KG1 (cell line): ENCODE measurements at regions not wholly inside any gene's neighbourhood (a gene's known extent, or its start where the extent isn't known, plus 50 kb on each side); places are given as distances from the start of the nearest gene placed in this dataset.
"Not testable (repeated sequence)": the region's sequence is repeated elsewhere in the genome, so short reads cannot be mapped to it uniquely, and the experiment has no call there.

Experiments used
- DNase-seq: peaks from one replicate; lab custom pipeline; 2025; lab: John Stamatoyannopoulos, UW

DNA sequence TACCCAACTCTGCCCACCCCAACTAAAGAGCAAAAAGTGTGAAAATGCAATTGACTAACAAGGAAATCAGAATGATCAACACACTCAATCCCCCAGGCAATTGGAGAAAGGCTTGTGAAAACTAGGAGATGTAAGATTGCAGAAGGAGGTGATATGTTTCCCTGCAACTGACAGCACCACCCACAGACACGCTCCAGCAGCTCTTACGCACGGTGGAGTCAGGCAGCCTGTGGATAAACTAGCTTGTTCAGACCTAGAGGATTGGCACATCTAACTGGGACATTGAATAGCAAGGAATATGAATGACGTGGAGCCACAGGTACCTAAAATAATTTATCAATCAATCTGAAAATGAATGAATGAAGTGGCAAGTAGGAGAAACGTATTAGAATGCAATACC is 125.7 kb upstream of the MYO3A start:
- no peak for DNase-seq

DNA sequence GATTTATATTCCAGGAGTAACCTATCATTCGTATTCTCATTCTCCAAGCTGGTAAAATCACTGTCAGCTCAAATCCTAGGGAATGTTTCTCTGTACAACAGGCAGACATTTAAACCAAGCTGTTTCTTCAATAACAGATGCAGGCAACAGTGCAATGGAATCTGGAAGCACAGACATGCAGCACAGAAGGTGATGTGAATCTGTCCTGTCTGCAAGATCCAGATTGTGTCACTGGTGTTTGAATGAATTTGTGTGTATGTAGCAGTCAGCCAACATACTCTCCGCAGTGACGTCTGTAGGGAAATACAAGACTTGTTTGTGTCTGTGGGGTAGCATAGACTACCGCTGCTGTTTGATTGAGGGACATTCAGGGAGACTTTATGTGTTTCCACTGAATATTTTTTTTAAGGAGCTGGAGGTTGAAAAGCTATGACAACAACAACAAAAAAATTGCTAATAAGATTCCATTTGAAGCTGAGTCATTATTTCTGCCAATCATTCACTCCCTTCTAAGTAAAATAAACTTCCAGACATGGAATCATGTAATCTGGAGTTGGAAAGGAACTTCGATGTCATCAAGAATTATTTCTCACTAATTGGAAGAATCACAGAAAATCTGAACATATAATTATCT is 122.9 kb upstream of the MYO3A start:
- DNase-seq, result no peak

DNA sequence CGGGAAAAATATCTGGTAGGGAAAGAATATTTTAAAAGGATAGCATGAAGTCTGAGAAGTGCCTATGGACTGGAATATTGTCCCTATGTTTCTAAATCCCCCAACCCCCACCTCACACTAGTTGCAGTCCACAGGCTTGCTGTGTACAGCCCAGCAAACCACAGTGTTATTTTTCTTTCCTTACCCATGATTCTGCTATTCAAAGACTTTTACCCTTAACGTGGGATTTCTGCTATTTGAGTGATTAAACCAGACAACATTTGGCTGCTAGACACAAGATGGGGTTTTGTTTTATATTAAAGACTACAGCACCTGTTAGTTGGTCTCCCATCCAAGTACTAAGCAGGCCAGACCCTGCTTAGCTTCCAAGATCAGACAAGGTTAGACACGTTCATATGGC is 120.5 kb upstream of the MYO3A start:
- no peak for DNase-seq

DNA sequence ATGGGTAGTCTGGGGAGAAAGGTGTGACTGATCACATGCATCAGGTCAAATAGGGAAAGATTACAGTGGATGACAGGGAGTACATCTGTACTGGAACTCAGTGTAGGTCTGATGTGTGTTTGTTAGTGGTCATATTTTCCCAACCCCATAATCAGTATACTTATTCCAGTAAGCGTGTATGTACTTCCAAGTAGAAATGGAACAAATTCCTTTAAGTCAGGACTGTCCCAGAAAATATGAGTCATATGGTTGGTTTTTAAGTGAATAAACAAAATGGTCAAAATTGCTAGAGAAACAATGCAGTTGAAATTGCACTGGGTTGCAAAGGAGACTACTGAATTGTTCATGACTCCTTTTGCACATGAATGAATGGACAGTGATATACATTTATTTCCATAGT is 118.8 kb upstream of the MYO3A start:
- no peak for DNase-seq

DNA sequence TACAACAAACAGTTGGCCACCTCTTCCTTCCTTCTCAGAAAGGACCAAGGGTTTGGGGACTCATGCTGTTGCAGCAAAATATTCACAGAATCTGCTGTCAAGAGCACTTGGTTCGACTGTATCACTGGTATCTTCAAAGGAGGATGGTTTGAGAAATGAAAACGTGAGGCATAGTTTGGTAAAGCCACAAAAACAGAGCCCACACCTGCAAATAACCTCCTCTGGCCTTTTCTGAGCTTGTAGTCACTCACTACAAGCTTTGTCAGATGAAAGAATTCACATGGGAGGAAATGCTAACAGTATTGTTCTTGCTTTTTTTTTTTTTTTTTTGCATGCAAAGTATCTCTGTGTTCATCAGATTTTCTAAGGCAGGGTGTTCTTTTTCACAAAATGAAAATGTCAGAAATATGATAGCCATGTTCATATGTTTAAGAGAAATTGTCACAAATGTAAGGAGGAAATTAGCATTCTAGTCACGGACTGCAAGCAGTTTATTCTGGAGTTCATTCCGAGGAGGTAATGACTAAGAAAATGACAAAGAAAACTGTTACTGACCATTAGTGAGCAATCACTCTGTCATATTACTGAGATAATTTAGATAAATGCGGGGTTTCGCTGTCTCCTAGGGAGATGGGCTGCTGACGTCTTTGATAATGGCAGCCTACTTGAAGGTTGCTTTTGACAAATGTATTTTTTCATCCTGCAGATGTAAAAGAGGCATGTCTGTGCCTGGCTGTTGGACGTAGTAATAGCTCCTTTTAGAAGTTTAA is 117.8 kb upstream of the MYO3A start:
- no peak for DNase-seq

DNA sequence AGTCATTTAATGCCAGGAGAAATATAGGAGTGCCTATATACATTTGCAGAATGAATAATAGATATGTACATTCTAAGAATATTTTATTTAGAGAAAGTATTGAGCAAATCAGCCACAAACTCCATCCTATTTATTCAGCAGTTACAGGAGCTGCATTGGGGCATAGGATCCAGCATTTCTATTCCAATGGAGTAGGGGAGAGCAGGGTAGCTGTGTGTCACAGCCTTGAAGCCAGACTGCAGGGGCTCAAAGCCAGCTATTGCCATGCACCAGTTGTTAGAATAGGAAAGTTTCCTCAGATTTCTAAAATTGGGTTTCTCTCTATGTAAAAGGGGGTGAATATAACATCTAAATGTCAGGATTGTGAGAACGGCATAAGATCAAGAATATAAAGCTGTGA is 116.8 kb upstream of the MYO3A start:
- DNase-seq, result no peak

DNA sequence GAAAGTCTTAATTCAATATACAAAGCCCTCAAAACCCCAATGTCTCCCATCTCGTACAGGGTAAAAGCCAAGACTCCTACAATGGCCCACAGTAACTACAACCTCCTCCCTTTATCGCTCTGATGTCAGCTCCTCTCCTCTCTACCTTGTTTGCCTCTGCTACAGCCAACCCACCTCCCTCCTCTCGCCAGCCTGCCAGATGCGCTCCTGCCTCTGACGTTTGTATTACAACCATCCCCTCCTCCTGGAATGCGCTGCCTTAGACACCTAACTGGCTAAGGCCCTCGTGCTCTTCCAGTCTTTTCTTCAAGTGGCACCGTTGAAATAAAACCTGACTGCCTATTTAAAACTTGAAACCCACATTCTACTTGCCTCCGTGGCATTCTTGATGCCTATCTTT is 115.3 kb upstream of the MYO3A start:
- no peak for DNase-seq

DNA sequence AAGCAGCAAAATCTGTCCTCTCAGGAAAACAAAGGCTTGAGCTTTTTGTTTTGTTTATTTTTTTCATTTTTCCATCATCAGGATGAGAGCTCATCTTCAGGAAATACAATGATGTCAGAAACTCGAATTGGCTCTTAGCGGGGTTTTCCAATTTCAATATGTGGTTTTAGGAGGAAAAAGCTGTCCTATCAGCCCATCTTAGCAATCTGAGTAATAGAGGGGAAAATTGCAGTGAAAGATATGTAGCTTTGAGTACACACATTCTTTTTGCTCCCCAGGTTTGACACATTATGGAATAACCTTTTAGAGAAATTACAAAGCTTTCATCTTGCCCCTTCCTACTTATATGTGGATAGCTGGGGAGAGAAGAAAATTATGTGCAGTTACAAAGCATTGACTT is 113.6 kb upstream of the MYO3A start:
- DNase-seq, result no peak

DNA sequence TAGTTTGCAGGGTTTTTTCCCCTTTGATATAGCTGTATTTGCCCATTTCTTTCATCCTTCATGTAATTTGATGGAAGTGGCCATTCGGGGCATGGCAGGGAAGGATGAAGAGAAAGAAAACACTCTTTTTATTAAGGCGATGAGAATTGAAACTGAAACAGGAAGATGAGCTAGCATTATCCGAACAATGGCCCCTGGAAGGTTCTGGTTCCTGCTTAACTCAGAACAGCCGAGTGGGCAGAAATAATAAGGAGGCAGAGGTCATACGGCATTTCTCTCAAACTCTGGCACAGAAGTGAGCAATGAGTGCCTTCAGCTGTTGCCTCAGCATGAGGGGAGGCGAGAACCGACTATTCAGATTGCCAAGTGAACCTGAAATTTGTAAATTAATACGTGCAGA is 113.2 kb upstream of the MYO3A start:
- DNase-seq, result no peak

DNA sequence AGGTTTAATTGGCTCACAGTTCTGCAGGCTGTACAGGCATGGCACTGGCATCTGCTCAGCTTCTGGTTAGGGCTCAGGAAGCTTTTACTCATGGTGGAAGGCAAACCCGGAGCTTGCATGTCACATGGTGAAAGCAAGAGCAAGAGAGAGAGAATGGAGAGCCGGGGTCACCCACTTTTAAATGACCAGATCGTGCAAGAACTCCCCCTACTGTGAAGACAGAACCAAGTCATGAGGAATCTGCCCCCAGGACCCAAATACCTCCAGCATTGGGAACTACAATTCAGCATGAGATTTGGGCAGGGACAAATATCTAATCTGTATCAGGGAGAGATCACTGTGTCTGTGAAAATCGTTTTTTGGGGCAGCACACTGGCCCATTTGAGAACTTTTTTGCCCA is 110.0 kb upstream of the MYO3A start:
- no peak for DNase-seq

DNA sequence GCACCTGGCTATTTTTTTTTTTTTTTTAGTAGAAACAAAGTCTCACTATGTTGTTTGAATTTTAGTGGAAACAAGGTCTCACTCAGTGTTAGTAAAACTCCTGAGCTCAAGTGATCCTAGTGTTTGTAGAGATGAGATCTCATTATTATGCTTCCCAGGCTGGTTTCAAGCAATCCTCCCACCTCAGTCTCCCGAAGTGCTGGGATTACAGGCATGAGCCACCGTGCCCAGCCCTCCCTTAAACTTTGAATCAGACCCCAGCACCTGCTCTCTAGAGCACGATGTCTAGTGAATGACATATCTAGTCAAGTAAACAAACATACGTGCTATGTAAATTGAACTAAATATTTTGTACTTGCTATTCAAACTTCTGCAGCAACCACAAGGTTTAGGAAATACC is 105.6 kb upstream of the MYO3A start:
- DNase-seq, result no peak

DNA sequence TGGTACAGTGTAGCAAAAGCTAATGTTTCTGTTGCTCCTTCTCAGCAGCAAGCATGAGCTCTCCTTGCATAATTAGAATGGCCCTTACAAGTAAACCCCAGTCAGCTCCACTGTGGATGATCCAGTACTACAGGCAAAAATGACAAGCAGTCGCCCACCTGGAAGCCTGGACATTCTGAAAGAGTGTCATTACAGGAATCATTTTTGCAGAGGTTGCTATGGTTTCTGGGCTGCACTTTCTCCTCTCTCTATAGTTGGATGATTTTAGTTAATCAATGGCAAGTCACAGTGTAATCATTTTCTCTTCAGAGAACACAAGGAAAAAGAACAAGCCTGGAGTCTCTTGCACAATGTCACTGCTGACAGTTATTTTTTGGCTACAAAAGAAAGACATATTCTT is 102.9 kb upstream of the MYO3A start:
- DNase-seq, result no peak

DNA sequence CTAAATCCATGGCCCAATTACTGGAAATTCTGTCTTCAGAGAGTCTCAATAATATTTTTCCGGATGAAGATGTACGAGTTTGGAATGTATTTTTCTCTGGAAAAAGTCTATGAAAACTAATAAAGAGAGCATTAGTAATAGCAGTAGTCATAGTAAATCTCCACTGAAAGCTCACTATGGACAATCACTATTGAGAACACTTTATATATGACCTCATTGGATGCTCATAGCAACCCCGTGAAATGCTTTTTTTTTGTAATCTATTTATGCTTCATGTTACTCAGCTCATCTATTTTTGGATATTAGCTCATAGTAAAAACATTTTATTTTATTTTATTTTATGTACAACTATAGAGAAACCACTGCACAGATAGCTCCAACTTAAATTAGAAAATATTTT is 94.3 kb upstream of the MYO3A start:
- no peak for DNase-seq

DNA sequence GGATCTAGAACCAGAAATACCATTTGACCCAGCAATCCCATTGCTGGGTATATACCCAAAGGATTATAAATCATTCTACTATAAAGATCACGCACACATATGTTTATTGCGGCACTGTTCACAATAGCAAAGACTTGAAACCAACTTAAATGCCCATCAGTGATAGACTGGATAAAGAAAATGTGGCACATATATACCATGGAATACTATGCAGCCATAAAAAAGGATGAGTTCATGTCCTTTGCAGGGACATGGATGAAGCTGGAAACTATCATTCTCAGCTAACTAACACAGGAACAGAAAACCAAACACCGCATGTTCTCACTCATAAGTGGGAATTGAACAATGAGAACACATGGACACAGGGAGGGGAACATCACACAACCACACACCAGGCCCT is 93.2 kb upstream of the MYO3A start:
- not testable (repeated sequence) for DNase-seq

DNA sequence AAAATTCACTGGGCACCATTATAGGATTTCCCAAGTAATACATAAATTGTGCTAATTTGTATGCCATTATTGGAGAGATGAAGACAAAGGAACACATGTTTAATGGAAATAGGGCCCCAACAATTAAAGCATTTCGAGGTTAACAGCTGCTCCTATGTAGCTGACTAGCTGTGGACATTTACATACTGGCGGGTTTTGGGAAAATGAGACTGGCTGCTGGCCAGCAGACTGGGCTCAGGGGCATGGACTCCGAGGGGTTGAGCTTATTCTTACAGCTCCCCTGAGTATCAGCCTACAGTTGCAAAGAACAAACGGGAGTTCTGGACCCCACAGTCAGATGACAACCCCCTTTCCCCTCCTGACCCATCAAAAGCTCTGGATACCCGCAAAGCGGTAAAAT is 91.9 kb upstream of the MYO3A start:
- no peak for DNase-seq

DNA sequence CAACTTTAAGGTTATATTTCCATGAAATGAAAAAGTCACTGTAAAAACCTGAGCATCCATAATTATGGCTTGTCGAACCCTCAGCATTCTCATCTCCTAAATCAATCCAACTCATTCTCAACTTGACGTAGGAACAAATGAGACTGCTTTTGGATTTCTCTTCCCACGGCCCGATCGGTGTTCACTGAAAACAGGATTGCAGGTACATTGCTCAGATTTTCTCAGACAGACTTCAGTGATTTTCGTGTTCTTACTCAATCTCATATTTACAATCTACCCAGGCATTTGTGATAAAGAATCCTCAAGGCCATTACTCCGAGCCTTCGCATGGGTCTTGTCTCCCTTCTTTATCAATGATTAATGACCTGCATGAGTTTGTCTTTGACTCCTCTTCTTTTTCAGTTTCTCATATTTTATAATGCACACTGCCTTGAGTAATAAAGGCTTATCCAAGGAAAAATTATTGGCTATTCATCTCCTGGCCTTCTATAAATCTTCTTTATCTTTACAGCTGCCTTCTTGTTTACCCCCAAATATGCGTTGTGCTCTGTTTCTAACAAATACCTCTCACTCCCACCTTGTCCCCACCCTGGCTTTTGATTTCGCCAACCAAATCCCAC is 90.4 kb upstream of the MYO3A start:
- DNase-seq, result no peak

DNA sequence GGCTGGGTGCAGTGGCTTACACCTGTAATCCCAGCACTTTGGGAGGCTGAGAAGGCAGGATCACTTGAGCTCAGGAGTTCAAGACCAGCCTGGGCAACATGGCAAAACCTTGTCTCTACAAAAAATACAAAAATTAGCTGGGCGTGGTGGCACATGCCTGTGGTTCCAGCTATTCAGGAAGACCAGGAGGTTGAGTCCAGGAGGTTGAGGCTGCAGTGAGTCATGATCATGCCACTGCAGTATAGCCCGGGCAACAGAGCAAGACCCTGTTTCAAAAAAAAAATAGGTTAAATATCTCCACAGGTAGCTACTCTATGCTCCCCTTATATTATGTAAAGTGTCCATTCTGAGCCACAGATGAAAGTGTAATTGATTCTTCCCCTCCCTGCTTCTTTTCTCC is 89.3 kb upstream of the MYO3A start:
- not testable (repeated sequence) for DNase-seq

DNA sequence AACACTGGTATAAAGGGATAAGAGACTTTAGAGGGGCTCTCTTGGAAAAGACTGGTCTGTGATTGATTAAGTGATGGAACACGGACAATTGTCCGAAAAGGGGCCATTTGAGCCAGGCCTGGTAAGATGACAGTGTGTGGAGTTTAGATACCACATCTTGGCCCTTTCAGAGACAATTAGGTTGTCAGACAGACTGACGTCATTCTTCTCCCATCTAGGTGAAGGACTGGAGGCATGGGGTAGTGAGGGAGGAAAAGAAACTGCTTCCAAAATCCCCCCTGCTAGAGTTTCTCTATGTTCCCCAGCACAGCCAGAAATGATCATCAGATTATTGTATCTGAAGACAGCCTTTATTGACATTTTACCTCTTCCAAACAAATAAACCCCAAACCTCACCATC is 84.8 kb upstream of the MYO3A start:
- no peak for DNase-seq

DNA sequence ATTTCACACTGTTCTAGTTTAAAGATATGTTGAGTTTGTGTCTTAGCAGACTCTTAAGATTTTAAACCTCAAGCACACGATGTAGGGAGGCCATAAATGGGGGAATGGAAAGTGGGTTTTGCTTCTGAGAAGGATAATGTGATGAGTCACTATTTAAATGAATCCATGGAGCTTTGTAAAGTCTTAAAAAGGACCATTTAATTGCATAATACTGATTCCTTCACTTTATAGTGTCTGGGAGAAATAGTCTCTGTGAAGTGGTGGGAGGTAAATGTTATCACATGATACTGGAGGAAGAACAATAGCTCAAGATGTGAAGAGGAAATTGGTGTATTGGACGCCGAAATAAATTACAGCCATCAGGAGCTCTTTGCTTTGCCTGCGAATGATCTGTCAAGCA is 84.0 kb upstream of the MYO3A start:
- DNase-seq, result no peak

DNA sequence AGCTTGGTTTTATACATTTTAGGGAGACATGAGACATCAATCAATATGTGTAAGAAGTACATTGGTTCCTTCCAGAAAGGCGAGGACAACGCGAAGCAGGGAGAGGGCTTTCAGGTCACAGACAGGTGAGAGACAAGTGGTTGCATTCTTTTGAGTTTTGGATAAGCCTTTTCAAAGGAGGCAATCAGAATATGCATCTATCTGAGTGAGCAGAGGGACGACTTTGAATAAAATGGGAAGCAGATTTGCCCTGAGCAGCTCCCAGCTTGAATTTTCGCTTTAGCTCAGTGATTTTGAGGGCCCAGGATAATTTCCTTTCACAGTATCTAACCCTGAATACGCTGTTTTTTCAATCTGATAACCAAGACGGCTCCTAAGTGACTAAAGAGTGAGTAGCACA is 82.5 kb upstream of the MYO3A start:
- no peak for DNase-seq

DNA sequence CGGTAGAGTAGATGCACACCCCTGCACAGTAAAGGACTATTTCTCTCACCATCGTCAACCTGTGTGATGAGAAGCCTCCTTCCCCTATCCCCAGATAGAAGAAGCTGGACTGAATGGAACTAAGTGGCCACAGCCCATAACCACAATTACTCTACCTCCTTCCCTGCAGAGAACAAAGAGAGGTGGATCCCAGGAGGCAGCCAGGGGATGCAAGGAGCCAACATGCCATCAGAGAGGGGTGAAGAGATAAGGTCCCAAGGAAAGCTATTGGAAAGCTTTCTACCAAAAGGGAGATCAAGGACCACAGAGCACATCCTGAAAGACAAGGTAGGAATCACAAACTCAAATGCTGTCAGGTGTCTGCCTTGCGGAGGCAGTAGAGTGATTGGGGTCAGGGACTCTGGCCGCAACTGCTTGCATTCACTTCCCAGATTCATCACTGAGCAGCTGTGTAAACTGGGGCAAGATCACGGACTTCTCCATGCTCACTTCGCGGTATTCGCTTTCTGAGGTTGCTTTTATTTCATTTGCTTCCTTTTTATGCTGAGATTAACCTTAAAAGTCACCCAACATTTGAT is 81.6 kb upstream of the MYO3A start:
- no peak for DNase-seq

DNA sequence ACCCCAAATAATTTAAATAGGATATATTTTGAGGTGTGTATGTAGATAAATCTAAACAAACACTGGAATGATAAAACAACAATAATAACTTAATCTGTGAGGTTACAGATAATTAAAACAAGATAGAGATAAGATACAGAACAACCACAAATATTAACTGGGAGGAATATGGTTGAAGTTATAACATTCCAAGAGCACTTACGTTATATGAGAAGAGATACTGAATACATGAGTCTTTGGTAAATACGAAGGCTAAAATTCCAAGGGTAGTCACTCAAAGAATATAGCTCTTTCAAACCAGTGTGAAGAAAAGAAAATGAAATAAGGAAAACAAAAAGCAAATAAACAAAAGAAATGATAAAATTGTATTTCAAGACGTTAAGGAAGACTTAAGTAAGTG is 76.0 kb upstream of the MYO3A start:
- DNase-seq, result no peak

DNA sequence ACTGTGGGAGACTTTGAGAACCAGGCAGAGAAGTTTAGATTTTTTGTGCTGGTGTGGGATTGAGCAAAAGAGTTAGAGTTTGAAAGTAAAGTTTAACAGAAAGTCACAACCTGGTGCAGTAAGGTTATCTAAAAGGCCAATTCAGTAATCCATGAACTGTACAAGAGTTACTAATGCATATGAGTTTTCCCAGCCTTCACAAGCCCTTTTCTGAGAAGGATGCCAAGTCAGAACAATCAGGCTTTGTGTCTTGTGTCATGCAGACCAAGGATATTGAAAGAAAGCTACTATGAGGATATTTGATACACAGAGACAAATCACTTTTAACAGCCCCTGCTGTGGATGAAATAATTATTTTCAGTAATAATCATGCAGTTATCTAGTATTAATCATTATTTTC is 68.8 kb upstream of the MYO3A start:
- DNase-seq, result no peak
